CD14-positive monocyte (primary cell): ENCODE measurements at regions not wholly inside any gene's neighbourhood (a gene's known extent, or its start where the extent isn't known, plus 50 kb on each side); places are given as distances from the start of the nearest gene placed in this dataset.

Experiments
- DNase-seq, 3 donors: peaks; one replicate each; pipeline ENCODE4 v3.0.0-alpha.2; 2011 to 2022
- H2AFZ ChIP-seq: 2 replicates; pipeline ENCODE4 v1.6.0; 2012; ENCODE audit warnings: mild to moderate bottlenecking, low read depth, low read length, inconsistent platforms; ENCODE audit not compliant: insufficient read depth, poor library complexity, severe bottlenecking
- H3K27ac ChIP-seq, 2 donors: 1 replicate in 1 of 2; 2 replicates in 1 of 2; pipeline ENCODE4 v1.5.1; 2012 to 2013; ENCODE audit warnings: low read length in 2 of 2, control low read depth in 1 of 2, inconsistent platforms in 1 of 2, low read depth in 1 of 2, mild to moderate bottlenecking in 1 of 2
- H3K27me3 ChIP-seq, 2 donors: one replicate each; pipeline versions ENCODE4 v1.6.0 to v1.6.1; 2011 to 2013; ENCODE audit warnings: low read length in 2 of 2; ENCODE audit not compliant: control insufficient read depth in 2 of 2, insufficient read depth in 2 of 2
- H3K36me3 ChIP-seq, 2 donors: replicated peaks in 1 of 2; 1 replicate in 1 of 2; 2 replicates in 1 of 2; pipeline versions ENCODE4 v1.5.1 to v1.6.1; 2012 to 2013; ENCODE audit warnings: low read length in 2 of 2, control low read depth in 1 of 2, inconsistent platforms in 1 of 2, mild to moderate bottlenecking in 1 of 2; ENCODE audit not compliant: insufficient read depth in 2 of 2, control insufficient read depth in 1 of 2
- H3K4me1 ChIP-seq, 2 donors: 1 replicate in 1 of 2; 2 replicates in 1 of 2; pipeline versions ENCODE4 v1.5.1 to v1.6.1; 2012 to 2013; ENCODE audit warnings: low read length in 2 of 2, control low read depth in 1 of 2, inconsistent platforms in 1 of 2, mild to moderate bottlenecking in 1 of 2, moderate library complexity in 1 of 2; ENCODE audit not compliant: insufficient read depth in 2 of 2, control insufficient read depth in 1 of 2
- H3K4me2 ChIP-seq: replicated peaks from 2 replicates; pipeline ENCODE3; 2012; ENCODE audit warnings: low read length, moderate library complexity, mild to moderate bottlenecking; ENCODE audit not compliant: poor library complexity, severe bottlenecking; ENCODE audit errors: extremely low read depth
- H3K4me3 ChIP-seq, 3 experiments: fragments of 200-600 bp in 1 of 3; sonication (generic) in 1 of 3; replicated peaks in 1 of 3; 1 replicate in 2 of 3; 2 replicates in 1 of 3; pipeline ENCODE4 v1.5.1; 2011 to 2013; ENCODE audit warnings: low read length in 3 of 3, mild to moderate bottlenecking in 3 of 3, control low read depth in 2 of 3, low read depth in 2 of 3, inconsistent platforms in 1 of 3, moderate library complexity in 1 of 3
- H3K79me2 ChIP-seq: 2 replicates; pipeline ENCODE4 v1.6.0; 2012; ENCODE audit warnings: mild to moderate bottlenecking, control low read depth, inconsistent platforms, low read length, moderate library complexity; ENCODE audit not compliant: insufficient read depth
- H3K9ac ChIP-seq: 2 replicates; pipeline ENCODE4 v1.6.0; 2017; ENCODE audit warnings: low read length, mild to moderate bottlenecking; ENCODE audit not compliant: insufficient read depth, poor library complexity, severe bottlenecking
- H3K9me3 ChIP-seq, 2 donors: replicated peaks in 1 of 2; 1 replicate in 1 of 2; 2 replicates in 1 of 2; pipeline versions ENCODE4 v1.5.1 to v1.6.1; 2012 to 2013; ENCODE audit warnings: low read length in 2 of 2, control low read depth in 1 of 2; ENCODE audit not compliant: control insufficient read depth in 1 of 2, insufficient read depth in 1 of 2
- H4K20me1 ChIP-seq: 2 replicates; pipeline ENCODE4 v1.6.0; 2012; ENCODE audit warnings: mild to moderate bottlenecking, low read length, control low read depth, moderate library complexity; ENCODE audit not compliant: insufficient read depth
- H3K27ac Mint-ChIP-seq, 7 donors: one replicate each; pipeline ENCODE4 v1.8.0; 2020; ENCODE audit warnings: mild to moderate bottlenecking in 7 of 7, mixed read lengths in 7 of 7, moderate library complexity in 6 of 7, inconsistent platforms in 2 of 7
- H3K27me3 Mint-ChIP-seq, 3 donors: one replicate each; pipeline ENCODE4 v1.8.0; 2021 to 2022; ENCODE audit warnings: low read depth in 3 of 3, mild to moderate bottlenecking in 3 of 3, mixed read lengths in 3 of 3, moderate library complexity in 3 of 3, inconsistent platforms in 1 of 3
- H3K36me3 Mint-ChIP-seq, 2 donors: one replicate each; pipeline ENCODE4 v1.8.0; 2020; ENCODE audit warnings: mixed read lengths in 2 of 2, inconsistent platforms in 1 of 2, mild to moderate bottlenecking in 1 of 2
- H3K4me1 Mint-ChIP-seq: one replicate; pipeline ENCODE4 v1.8.0; 2020; ENCODE audit warnings: mild to moderate bottlenecking, mixed read lengths
- H3K4me3 Mint-ChIP-seq, 2 donors: one replicate each; pipeline ENCODE4 v1.8.0; 2020; ENCODE audit warnings: mild to moderate bottlenecking in 2 of 2, mixed read lengths in 2 of 2, moderate library complexity in 1 of 2
- H3K9me3 Mint-ChIP-seq, 7 donors: one replicate each; pipeline ENCODE4 v1.8.0; 2020 to 2022; ENCODE audit warnings: mixed read lengths in 7 of 7, mild to moderate bottlenecking in 6 of 7, moderate library complexity in 6 of 7, inconsistent platforms in 2 of 7
- CTCF ChIP-seq: fragments of 200-600 bp; IDR thresholded peaks from one replicate; pipeline ENCODE4 v1.8.0; 2022; ENCODE audit warnings: antibody characterized with exemption, mild to moderate bottlenecking
- WGBS: methylation state at CpG from one replicate; pipeline ENCODE4 v1.1.5; 2013; ENCODE audit warnings: missing lambda C conversion rate; ENCODE audit not compliant: insufficient coverage; 5-methylcytosine and 5-hydroxymethylcytosine counted together
- intact Hi-C, 2 donors: fragments of 100-400 bp; cut with micrococcal nuclease; formaldehyde crosslinking; loops; one replicate each; pipeline versions ENCODE4 v1.15.0 to v1.15.1; 2023

DNA sequence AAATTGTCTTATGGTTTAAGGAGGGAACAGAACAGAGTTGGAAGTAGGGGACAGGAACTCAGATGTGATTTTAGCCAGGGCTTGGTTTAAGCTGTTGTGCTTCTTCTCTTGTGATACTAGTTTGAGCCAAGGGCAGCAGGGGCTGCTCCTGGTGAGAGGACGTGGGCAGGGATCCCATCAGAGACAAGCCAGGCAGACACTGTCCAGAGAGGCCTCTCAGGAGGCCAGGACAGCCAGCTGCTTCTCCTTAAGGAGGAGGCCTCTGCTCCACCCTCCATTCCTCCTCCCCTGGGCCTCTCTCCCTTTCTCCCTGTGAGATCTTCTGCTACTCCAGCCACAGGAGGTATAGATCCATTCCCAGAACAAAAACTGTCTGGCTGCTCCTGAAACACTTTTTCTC, 108.4 kb upstream of the MLN start:
- no peak overlapping the region for H3K4me3 ChIP-seq
- no peaks in the 10 kb centered on the region for H3K36me3 Mint-ChIP-seq
- no peaks in the 10 kb centered on the region for H3K36me3 ChIP-seq
- H3K4me2 ChIP-seq, result no peak overlapping the region
- intact Hi-C loops, result no loop called here
- H3K9me3 ChIP-seq, result no peaks in the 10 kb centered on the region
- H3K27me3 ChIP-seq, result no peaks in the 10 kb centered on the region
- peaks cover 8 to 13% (median 11%) of the 10 kb centered on the region in 3 donors for H3K27me3 Mint-ChIP-seq
- H3K79me2 ChIP-seq, result no peaks in the 10 kb centered on the region
- H3K4me1 ChIP-seq, result no peaks in the 10 kb centered on the region
- no peak for DNase-seq
- no peak overlapping the region for H2AFZ ChIP-seq
- peaks cover 0 to 1% (median 0%) of the 10 kb centered on the region in 7 donors for H3K9me3 Mint-ChIP-seq
- no peak overlapping the region for H3K27ac Mint-ChIP-seq
- H3K4me3 Mint-ChIP-seq, result no peak overlapping the region
- 100% methylated on average over 1 of the region's 1 CpG for WGBS
- no peak for TF ChIP-seq CTCF
- H3K9ac ChIP-seq, result no peak overlapping the region
- no peak overlapping the region for H3K27ac ChIP-seq
- peaks cover 12% of the 10 kb centered on the region for H3K4me1 Mint-ChIP-seq
- H4K20me1 ChIP-seq, result no peaks in the 10 kb centered on the region

- H3K27ac Mint-ChIP-seq, result no peak overlapping the region
Observed at GRCh38 chr6:33911488-33911887, 107.7 kb upstream of the MLN start.

More at GRCh38 chr6:33911488-33911887, 107.7 kb upstream of the MLN start:
- H3K27me3 Mint-ChIP-seq, result peaks cover 11 to 12% (median 12%) of the 10 kb centered on the region in 3 donors
- Histone ChIP-seq H3K9ac (no peak overlapping the region), H3K36me3 (no peaks in the 10 kb centered on the region), H3K4me3 (no peak overlapping the region), H3K9me3 (no peaks in the 10 kb centered on the region), H3K27me3 (no peaks in the 10 kb centered on the region), H4K20me1 (no peaks in the 10 kb centered on the region), H3K4me1 (no peaks in the 10 kb centered on the region), H2AFZ (no peak overlapping the region), H3K4me2 (no peak overlapping the region), H3K79me2 (no peaks in the 10 kb centered on the region), H3K27ac (no peak overlapping the region)
- TF ChIP-seq CTCF, result no peak
- peaks cover 12% of the 10 kb centered on the region for H3K4me1 Mint-ChIP-seq
- intact Hi-C loops, result no loop called here
- WGBS, result 97% methylated on average over 6 of the region's 6 CpGs
- no peak overlapping the region for H3K4me3 Mint-ChIP-seq
- H3K36me3 Mint-ChIP-seq, result no peaks in the 10 kb centered on the region
- DNase-seq, result no peak
- no peaks in the 10 kb centered on the region for H3K9me3 Mint-ChIP-seq
